Hematopoietic multipotent progenitor cell treated with erythropoietin and hydrocortisone succinate and interleukin-3 and kit ligand, for 17 days (in vitro differentiated cells): ENCODE measurements at regions not wholly inside any gene's neighbourhood (a gene's known extent, or its start where the extent isn't known, plus 50 kb on each side); places are given as distances from the start of the nearest gene placed in this dataset.

Experiments
- DNase-seq: peaks from one replicate; pipeline ENCODE4 v3.0.0-alpha.2; 2015; ENCODE audit warnings: low spot score

- DNase-seq = no peak
Measured at GRCh38 chr15:37698679-37699078, 235.8 kb upstream of the TMCO5A start.

GRCh38 chr15:37701230-37701629, 233.2 kb upstream of the TMCO5A start:
- DNase-seq = no peak

GRCh38 chr15:37709669-37710068, 224.8 kb upstream of the TMCO5A start:
- no peak for DNase-seq

- DNase-seq = no peak
Measured at GRCh38 chr15:37715101-37715500, 219.3 kb upstream of the TMCO5A start.

GRCh38 chr15:37720267-37720666, 214.2 kb upstream of the TMCO5A start:
- DNase-seq = no peak

GRCh38 chr15:37731146-37731746, 203.2 kb upstream of the TMCO5A start:
- no peak for DNase-seq

- no peak for DNase-seq
Measured at GRCh38 chr15:37733628-37734027, 200.8 kb upstream of the TMCO5A start.

- DNase-seq = no peak
Measured at GRCh38 chr15:37740623-37741141, 193.8 kb upstream of the TMCO5A start.

- no peak for DNase-seq
Measured at GRCh38 chr15:37743826-37744225, 190.6 kb upstream of the TMCO5A start.

GRCh38 chr15:37744521-37744920, 189.9 kb upstream of the TMCO5A start:
- no peak for DNase-seq

GRCh38 chr15:37751401-37751800, 183.0 kb upstream of the TMCO5A start:
- no peak for DNase-seq

GRCh38 chr15:37756407-37756806, 178.0 kb upstream of the TMCO5A start:
- no peak for DNase-seq

GRCh38 chr15:37758412-37758811, 176.0 kb upstream of the TMCO5A start:
- DNase-seq = no peak

GRCh38 chr15:37764733-37765191, 169.7 kb upstream of the TMCO5A start:
- DNase-seq = peak; percentile 17

- no peak for DNase-seq
Measured at GRCh38 chr15:37765786-37766185, 168.7 kb upstream of the TMCO5A start.

- no peak for DNase-seq
Measured at GRCh38 chr15:37767841-37768455, 166.5 kb upstream of the TMCO5A start.

GRCh38 chr15:37771465-37771864, 163.0 kb upstream of the TMCO5A start:
- no peak for DNase-seq

- DNase-seq = no peak
Measured at GRCh38 chr15:37773111-37773860, 161.2 kb upstream of the TMCO5A start.

GRCh38 chr15:37774961-37775360, 159.5 kb upstream of the TMCO5A start:
- no peak for DNase-seq

GRCh38 chr15:37777006-37777405, 157.4 kb upstream of the TMCO5A start:
- DNase-seq = no peak

- DNase-seq = no peak
Measured at GRCh38 chr15:37783290-37783689, 151.2 kb upstream of the TMCO5A start.

GRCh38 chr15:37788330-37788729, 146.1 kb upstream of the TMCO5A start:
- DNase-seq = no peak

- no peak for DNase-seq
Measured at GRCh38 chr15:37788767-37789396, 145.6 kb upstream of the TMCO5A start.
